ENCODE measurements at regions not wholly inside any gene's neighbourhood (a gene's known extent, or its start where the extent isn't known, plus 50 kb on each side); places are given as distances from the start of the nearest gene placed in this dataset.

- Histone ChIP-seq H3K36me3 (no peaks in the 10 kb centered on the region), H3K27me3 (no peaks in the 10 kb centered on the region), H3K4me3 (no peak overlapping the region), H3K27ac (no peak overlapping the region), H3K9me3 (no peaks in the 10 kb centered on the region), H3K4me1 (no peaks in the 10 kb centered on the region)
- TF ChIP-seq CTCF (IDR thresholded peaks at IDR 0.05), result no peak
- TF ChIP-seq POLR2A (IDR thresholded peaks at IDR 0.05), result no peak
- ATAC-seq (no peak), DNase-seq (no peak)
- intact Hi-C loops (cut with DNase I), result no loop called here
- WGBS, 4 donors, result 80 to 87% (median 84%) methylated on average over 5 of the region's 5 CpGs
Observed at GRCh38 chr1:193868425-193868824, 682.0 kb upstream of the B3GALT2 start.

- no peak overlapping the region for H3K4me3 ChIP-seq
- H3K36me3 ChIP-seq, result no peaks in the 10 kb centered on the region
- DNase-seq (no peak), ATAC-seq (no peak)
- no peaks in the 10 kb centered on the region for H3K9me3 ChIP-seq
- intact Hi-C loops (cut with DNase I), result no loop called here
- H3K27ac ChIP-seq, result no peak overlapping the region
- H3K4me1 ChIP-seq, result no peaks in the 10 kb centered on the region
- TF ChIP-seq POLR2A (IDR thresholded peaks at IDR 0.05) (no peak), CTCF (IDR thresholded peaks at IDR 0.05) (no peak)
- 80 to 88% (median 85%) methylated on average over 6 of the region's 6 CpGs for WGBS, 4 donors
- H3K27me3 ChIP-seq, result no peaks in the 10 kb centered on the region
Observed at GRCh38 chr1:193856261-193856660, 669.8 kb upstream of the B3GALT2 start.

GRCh38 chr1:193850745-193851144, 664.3 kb upstream of the B3GALT2 start:
- intact Hi-C loops (cut with DNase I), result no loop called here
- no peak for TF ChIP-seq CTCF (IDR thresholded peaks at IDR 0.05)
- TF ChIP-seq POLR2A (IDR thresholded peaks at IDR 0.05), result no peak
- 58 to 65% (median 61%) methylated on average over 2 of the region's 2 CpGs for WGBS, 4 donors
- H3K27me3 ChIP-seq, result no peaks in the 10 kb centered on the region
- DNase-seq, result no peak
- no peaks in the 10 kb centered on the region for H3K9me3 ChIP-seq
- H3K27ac ChIP-seq, result no peak overlapping the region
- H3K4me1 ChIP-seq, result no peaks in the 10 kb centered on the region
- no peak overlapping the region for H3K4me3 ChIP-seq
- no peaks in the 10 kb centered on the region for H3K36me3 ChIP-seq
- no peak for ATAC-seq

GRCh38 chr1:193846876-193847604, 660.6 kb upstream of the B3GALT2 start:
- ATAC-seq (no peak), DNase-seq (no peak)
- whole genome bisulfite sequencing, 4 donors, result 83 to 88% (median 87%) methylated on average over 2 of the region's 2 CpGs
- intact Hi-C loops (cut with DNase I), result no loop called here
- Histone ChIP-seq H3K9me3 (no peaks in the 10 kb centered on the region), H3K4me1 (no peaks in the 10 kb centered on the region), H3K27me3 (no peaks in the 10 kb centered on the region), H3K4me3 (no peak overlapping the region), H3K36me3 (no peaks in the 10 kb centered on the region), H3K27ac (no peak overlapping the region)
- TF ChIP-seq CTCF (IDR thresholded peaks at IDR 0.05) (no peak), POLR2A (IDR thresholded peaks at IDR 0.05) (no peak)

Measured in heart left ventricle (tissue), 16 donors.